ENCODE measurements at regions not wholly inside any gene's neighbourhood (a gene's known extent, or its start where the extent isn't known, plus 50 kb on each side); places are given as distances from the start of the nearest gene placed in this dataset.
A peak's percentile ranks its signal among the peaks of the same experiment; 100 is the strongest.

DNA sequence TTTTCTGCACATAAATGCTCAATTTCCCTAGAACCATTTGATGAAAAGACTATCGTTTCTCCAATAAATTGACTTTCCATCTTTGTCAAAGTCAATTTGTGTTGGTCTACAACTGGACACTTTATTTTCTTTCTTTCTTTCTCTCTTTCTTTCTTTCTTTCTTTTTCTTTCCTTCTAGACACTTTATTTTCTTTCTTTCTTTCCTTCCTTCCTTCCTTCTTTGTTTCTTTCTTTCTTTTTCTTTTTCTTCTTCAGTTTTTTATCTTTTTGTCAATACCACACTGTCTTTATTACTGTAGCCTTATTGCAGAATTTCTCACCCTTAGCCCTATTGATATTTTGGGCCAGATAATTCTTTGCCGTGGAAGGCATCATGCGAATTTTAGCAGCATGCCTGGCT, 73.5 kb downstream of the FASLG start:
- Mint-ChIP-seq H3K4me3 (no peak overlapping the region), H3K4me1 (no peaks in the 10 kb centered on the region), H3K36me3 (ENCODE audit: low read depth) (peaks cover 20% of the 10 kb centered on the region), H3K27me3 (ENCODE audit: low read depth) (no peaks in the 10 kb centered on the region), H3K9me3 (peaks cover 17% of the 10 kb centered on the region), H3K27ac (ENCODE audit: unreplicated experiment) (no peak overlapping the region)
- no peak for DNase-seq (ENCODE audit: low read depth, low spot score)
- TF ChIP-seq, protein P1, sequence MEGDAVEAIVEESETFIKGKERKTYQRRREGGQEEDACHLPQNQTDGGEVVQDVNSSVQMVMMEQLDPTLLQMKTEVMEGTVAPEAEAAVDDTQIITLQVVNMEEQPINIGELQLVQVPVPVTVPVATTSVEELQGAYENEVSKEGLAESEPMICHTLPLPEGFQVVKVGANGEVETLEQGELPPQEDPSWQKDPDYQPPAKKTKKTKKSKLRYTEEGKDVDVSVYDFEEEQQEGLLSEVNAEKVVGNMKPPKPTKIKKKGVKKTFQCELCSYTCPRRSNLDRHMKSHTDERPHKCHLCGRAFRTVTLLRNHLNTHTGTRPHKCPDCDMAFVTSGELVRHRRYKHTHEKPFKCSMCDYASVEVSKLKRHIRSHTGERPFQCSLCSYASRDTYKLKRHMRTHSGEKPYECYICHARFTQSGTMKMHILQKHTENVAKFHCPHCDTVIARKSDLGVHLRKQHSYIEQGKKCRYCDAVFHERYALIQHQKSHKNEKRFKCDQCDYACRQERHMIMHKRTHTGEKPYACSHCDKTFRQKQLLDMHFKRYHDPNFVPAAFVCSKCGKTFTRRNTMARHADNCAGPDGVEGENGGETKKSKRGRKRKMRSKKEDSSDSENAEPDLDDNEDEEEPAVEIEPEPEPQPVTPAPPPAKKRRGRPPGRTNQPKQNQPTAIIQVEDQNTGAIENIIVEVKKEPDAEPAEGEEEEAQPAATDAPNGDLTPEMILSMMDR (conservative IDR thresholded peaks at IDR 0.05): no peak

DNA sequence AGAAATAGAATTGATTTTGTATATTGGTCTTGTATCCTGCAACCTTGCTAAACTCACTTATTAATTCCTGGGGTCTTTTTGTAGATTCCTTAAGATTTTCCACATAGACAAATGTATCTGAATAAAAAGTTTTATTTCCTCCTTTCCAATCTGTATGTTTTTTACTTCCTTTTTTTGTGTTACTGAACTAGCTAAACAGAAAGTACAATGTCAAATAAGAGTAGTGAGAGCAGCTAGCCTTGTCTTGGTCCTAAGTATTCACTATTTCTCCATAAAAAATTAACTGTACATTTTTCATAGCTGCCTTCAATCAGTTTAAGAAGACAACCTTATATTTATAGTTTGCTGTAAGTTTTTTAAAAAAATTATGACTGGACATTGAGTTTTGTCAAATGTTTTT, 74.9 kb downstream of the FASLG start:
- H3K27me3 Mint-ChIP-seq (ENCODE audit: low read depth): no peaks in the 10 kb centered on the region

DNA sequence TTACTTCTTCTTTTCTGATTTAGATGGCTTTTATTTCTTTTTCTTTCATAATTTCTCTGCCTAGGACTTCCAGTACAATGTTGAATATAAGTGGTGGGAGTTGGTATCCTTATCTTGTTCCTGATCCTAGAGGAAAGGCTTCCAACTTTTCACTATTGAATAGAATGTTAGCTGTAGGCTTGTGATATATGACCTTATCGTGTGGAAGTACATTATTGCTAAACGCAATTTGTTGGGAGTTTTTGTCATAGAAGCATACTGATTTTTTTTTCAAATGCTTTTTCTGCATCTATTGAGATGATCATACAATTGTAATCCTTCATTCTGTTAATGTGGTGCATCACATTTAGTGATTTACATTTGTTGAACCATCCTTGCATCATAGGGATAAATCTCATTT, 79.5 kb downstream of the FASLG start:
- H3K27me3 Mint-ChIP-seq (ENCODE audit: low read depth): peaks cover 13% of the 10 kb centered on the region
- H3K4me3 Mint-ChIP-seq: no peak overlapping the region
- H3K4me1 Mint-ChIP-seq: no peaks in the 10 kb centered on the region
- no peaks in the 10 kb centered on the region for H3K9me3 Mint-ChIP-seq
- TF ChIP-seq, protein P1 (conservative IDR thresholded peaks at IDR 0.05): no peak
- no peak overlapping the region for H3K27ac Mint-ChIP-seq (ENCODE audit: unreplicated experiment)
- no peaks in the 10 kb centered on the region for H3K36me3 Mint-ChIP-seq (ENCODE audit: low read depth)
- DNase-seq (ENCODE audit: low read depth, low spot score): no peak

More for the DNA sequence above, 74.9 kb downstream of the FASLG start:
- no peak for DNase-seq (ENCODE audit: low read depth, low spot score)
- Mint-ChIP-seq H3K36me3 (ENCODE audit: low read depth) (peaks cover 10% of the 10 kb centered on the region), H3K27ac (ENCODE audit: unreplicated experiment) (no peak overlapping the region), H3K4me1 (no peaks in the 10 kb centered on the region), H3K4me3 (no peak overlapping the region), H3K9me3 (peaks cover 10% of the 10 kb centered on the region)
- TF ChIP-seq, protein P1 (conservative IDR thresholded peaks at IDR 0.05): no peak

DNA sequence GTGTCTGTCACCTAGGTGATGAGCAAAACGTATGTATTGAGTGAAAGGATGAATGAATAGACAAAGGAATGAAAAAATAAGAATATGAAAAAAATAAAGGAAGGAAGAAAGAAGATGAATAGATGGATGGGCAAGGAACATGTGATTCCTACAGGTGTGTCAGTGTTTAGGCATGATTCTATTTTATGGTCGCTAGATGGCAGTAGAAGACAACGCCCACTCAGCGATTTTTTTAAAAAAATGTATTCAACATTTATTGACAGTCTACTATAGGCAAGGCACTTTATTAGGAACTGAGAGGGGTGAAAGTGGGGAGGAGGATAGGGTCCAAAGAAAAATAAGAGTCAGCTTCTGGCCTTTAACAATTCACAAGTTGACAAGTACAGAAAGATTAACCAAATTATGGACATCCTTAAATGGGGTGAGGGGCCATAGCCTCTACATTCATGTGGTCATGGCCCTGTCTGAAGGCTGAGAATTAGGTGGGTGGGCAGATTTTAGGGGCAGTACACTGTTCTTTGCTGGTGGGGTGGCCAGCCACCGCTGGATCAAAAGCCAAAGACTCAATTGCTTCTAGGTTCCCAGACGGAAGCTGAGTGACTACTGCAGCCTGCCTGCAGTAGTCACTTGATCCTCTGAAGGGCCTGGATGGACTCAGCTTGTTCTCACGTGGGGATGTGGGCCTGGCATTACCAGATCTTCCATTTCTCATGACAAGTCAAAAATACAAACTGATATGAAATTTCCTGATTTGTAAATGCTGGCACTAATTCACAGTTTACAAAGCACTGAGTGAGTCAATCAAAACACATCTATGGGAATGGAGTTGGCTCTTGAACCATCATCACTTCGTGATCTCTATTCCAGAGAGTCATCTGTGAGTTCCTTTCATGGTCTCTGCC, 83.9 kb downstream of the FASLG start:
- Mint-ChIP-seq H3K27ac (ENCODE audit: unreplicated experiment) (no peak overlapping the region), H3K4me3 (no peak overlapping the region), H3K9me3 (no peaks in the 10 kb centered on the region)

DNA sequence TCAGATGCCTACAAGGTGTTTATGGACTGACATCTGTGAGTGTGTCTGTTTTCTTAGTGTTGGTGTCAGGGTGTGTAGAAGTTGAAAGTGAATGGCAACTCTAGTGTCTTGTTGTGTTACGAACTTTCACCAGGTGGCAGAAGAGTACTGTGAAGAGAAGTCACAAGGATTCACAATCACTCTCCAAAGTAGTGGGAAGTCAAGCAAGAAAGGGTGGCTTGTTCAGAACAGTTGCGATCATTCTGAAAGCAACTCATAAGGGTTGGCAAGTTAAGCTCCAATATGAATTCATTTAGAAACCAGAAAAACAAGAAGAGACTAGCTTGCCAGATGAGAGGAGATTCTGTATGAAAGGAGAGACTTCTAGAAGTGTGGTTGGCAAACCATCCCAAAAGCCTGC, 86.1 kb downstream of the FASLG start:
- Mint-ChIP-seq H3K27ac (ENCODE audit: unreplicated experiment) (no peak overlapping the region), H3K4me3 (no peak overlapping the region), H3K36me3 (ENCODE audit: low read depth) (no peaks in the 10 kb centered on the region), H3K27me3 (ENCODE audit: low read depth) (peaks cover 13% of the 10 kb centered on the region), H3K9me3 (no peaks in the 10 kb centered on the region), H3K4me1 (peaks cover 3% of the 10 kb centered on the region)
- DNase-seq (ENCODE audit: low read depth, low spot score): no peak
- TF ChIP-seq, protein P1 (conservative IDR thresholded peaks at IDR 0.05): peak; percentile 75

More for the DNA sequence above, 83.9 kb downstream of the FASLG start:
- H3K36me3 Mint-ChIP-seq (ENCODE audit: low read depth): no peaks in the 10 kb centered on the region
- peaks cover 13% of the 10 kb centered on the region for H3K27me3 Mint-ChIP-seq (ENCODE audit: low read depth)
- peaks cover 3% of the 10 kb centered on the region for H3K4me1 Mint-ChIP-seq
- DNase-seq (ENCODE audit: low read depth, low spot score): no peak
- TF ChIP-seq, protein P1 (conservative IDR thresholded peaks at IDR 0.05): peak; percentile 88

All from neural crest cell (in vitro differentiated cells).